NCI-H82 (cell line): ENCODE measurements at regions not wholly inside any gene's neighbourhood (a gene's known extent, or its start where the extent isn't known, plus 50 kb on each side); places are given as distances from the start of the nearest gene placed in this dataset.
"Not testable (repeated sequence)": the region's sequence is repeated elsewhere in the genome, so short reads cannot be mapped to it uniquely, and the experiment has no call there.

Source experiments
- DNase-seq: peaks from one replicate; lab custom pipeline; 2025; lab: John Stamatoyannopoulos, UW

GRCh38 chr12:74269355-74269754 lies 268.3 kb upstream of the ATXN7L3B start:
- DNase-seq: not testable (repeated sequence)

DNA sequence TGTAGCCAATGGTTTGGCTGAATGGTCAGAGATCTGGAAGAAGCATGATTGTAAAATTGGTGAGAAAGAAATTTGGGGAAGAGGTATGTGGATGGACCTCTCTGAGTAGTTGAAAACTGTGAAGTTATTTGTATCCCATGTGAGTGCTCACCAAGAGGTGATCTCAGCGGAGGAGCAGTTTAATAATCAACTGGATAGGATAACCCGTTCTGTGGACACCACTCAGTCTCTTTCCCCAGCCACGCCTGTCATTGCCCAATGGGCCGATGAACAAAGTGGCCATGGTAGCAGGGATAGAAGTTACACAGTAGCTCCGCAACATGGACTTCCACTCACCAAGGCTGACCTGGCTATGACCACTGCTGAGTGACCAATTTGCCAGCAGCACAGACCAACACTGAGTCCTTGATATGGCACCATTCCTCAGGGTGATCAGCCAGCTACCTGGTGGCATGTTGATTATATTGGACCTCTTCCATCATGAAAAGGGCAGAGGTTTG lies 257.4 kb upstream of the ATXN7L3B start:
- no peak for DNase-seq

DNA sequence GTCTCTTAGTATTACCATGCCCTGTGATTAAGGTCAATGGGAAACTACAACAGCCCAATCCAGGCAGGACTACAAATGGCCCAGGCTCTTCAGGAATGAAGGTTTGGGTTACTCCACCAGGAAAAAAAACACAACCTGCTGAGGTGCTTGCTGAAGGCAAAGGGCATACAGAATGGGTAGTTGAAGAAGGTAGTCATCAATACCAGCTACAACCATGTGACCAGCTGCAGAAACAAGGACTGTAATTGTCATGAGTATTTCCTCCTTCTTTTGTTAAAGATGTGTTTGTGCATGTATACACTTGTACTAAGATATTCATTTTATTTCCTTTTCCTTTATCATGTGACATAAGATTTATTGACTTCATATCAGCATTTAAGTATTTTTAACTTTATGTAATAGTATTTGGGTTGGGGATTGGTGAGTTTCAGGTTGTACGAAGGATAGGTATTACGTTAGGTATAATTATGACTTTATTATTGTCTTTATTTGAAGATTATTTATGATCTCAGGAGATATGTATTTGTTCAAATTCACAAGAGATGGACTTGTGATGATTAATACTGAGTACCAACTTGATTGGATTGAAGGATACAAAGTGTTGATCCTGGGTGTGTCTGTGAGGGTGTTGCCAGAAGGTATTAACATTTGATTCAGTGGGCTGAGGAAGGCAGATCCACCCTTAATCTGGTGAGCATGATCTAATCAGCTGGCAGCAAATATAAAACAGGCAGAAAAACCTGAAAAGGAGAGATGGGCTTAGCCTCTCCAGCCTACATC lies 256.0 kb upstream of the ATXN7L3B start:
- DNase-seq: peak; percentile 34

- no peak for DNase-seq
Observed at GRCh38 chr12:74283646-74284045, 254.0 kb upstream of the ATXN7L3B start.

DNA sequence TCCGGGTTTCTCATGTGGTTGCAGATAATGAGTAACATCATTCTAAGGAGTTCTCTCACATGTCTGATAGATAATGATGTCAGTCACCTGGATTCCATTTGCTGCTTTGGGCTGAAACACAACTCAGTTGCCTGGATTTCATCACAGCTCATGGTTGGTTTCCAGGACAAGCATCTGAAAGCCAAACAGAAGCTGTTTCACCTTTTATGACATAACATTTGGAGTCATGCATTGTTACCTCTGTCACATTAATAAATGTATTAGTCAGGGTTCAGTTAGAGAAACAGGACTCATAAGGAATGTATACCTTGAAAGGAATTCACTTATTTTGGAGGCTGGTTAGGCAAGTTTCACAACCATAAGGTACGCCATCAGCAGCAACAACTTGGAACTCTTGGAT lies 251.9 kb upstream of the ATXN7L3B start:
- DNase-seq: no peak

DNA sequence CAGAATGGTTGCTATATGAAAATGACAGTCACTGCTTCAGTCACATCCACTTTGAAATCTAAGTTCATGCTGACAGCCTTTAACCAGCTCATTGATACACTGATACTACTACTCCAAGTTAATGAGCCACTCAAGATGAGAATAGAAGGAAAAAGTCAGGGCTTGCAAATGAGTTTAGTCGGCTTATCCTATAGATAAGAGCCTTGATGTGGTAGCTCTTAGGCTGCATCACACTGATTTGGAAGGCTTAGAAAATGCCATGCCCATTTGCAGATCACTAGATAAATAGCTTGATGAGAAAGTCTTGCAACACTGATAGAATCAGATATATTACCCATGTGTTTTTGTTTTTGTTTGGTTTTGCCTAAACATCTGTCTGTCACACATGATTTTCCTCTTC lies 251.4 kb upstream of the ATXN7L3B start:
- DNase-seq: peak; percentile 75

GRCh38 chr12:74292351-74293194 lies 245.1 kb upstream of the ATXN7L3B start:
- no peak for DNase-seq

DNA sequence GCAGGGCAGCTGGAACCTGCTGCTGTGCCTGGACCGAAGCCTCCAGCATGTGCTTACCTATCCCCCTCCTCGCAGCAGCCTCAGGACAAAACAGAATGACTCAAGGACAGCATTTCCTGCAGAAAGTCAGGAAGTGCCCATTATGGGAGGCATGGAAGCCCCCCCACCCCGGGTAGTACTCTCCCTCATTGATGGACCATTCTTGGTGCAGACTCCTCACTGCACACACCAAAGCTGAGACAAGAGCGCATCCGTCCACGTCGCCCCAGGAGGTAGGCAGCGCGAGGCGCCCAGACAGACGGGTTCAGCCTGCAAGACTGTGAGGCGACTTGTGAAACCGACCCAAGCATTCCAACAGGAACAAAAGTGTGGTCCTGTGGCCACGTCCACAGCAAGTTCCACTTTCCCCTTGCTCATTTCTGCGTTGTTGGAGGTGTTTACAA lies 243.9 kb upstream of the ATXN7L3B start:
- no peak for DNase-seq

GRCh38 chr12:74317078-74317601 lies 220.5 kb upstream of the ATXN7L3B start:
- DNase-seq: peak; percentile 79

- DNase-seq: no peak
Observed at GRCh38 chr12:74317741-74318140, 219.9 kb upstream of the ATXN7L3B start.

- DNase-seq: peak; percentile 7
Observed at GRCh38 chr12:74319886-74320285, 217.7 kb upstream of the ATXN7L3B start.

GRCh38 chr12:74321381-74321780 lies 216.3 kb upstream of the ATXN7L3B start:
- no peak for DNase-seq

GRCh38 chr12:74322792-74323191 lies 214.8 kb upstream of the ATXN7L3B start:
- no peak for DNase-seq

- no peak for DNase-seq
Observed at GRCh38 chr12:74328623-74329022, 209.0 kb upstream of the ATXN7L3B start.

GRCh38 chr12:74334780-74335179 lies 202.9 kb upstream of the ATXN7L3B start:
- DNase-seq: no peak

DNA sequence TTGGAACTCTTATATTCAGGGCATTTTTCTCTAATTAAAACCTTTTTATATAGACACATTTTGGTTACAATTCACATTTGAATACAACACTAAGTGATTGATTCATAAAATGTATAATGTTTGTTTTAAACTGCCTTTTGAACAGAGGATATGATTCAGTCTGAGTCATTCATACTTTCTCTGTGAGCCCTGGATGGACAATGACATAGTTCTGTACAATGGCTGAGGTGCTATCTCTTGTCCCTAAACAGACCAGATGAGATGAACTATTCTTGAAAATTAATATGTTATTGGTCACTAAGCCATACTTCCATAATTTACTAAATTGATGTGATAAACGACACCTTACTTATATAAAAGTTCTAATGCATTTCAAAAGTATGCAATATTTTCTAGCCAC lies 199.7 kb upstream of the ATXN7L3B start:
- DNase-seq: no peak

GRCh38 chr12:74339211-74339610 lies 198.4 kb upstream of the ATXN7L3B start:
- DNase-seq: no peak

DNA sequence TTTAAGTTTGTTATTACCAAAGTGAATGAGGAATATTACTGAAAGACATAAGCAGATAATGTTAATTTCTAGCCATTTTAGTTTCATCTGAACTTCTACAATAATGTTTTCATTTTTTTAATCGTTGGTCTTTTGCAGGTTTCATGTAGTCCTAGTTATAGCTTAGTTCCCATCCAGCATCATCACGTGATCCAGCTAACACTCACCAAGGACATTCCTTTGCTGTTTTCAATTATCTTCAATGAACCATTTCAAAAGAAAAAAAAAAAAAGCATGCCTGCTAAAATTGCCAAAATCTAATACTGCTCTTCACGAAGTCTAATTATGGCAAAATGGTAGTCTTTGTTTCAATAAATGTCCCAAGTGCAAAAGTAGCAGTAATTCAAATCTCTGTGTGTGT lies 187.7 kb upstream of the ATXN7L3B start:
- DNase-seq: no peak

DNA sequence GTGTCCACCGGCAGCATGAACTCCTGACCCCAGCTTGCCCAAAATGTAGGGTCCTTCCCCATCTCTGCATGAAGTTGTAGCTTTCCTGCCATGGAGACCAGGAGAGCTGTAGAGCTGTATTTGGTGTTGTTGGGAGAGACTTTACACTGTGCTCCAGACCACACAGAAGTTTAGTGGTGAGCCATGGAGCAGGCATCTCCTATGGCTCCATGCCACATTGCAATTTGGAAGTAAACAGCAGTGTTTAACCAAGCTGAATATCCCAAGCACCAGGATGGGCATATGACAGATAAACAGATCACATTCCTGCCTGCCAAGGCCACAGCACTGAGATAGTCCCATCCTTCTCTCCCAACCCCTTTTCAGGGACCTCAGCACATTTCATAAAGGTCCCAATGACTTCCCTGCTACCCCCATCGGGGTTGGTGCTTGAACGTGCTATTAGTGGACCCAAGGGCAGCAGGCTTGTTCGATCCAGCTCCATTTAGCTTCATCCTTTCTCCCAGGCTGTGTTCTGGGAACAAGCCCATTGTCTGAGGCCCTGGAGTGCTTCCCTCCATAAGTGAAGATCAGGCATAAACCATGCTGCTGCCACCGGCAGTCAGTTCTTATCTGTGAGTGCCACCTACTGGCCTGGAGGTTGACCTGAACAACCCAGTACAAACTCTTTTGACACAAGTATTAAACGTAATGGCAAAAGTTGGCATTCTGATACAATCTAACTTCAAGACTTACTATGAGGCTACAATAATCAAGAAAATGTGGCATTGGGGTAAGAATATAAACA lies 172.3 kb upstream of the ATXN7L3B start:
- DNase-seq: peak; percentile 67

- no peak for DNase-seq
Observed at GRCh38 chr12:74370608-74371216, 166.9 kb upstream of the ATXN7L3B start.

- no peak for DNase-seq
Observed at GRCh38 chr12:74379114-74379513, 158.5 kb upstream of the ATXN7L3B start.
